Thyroid gland (tissue), 4 donors: ENCODE measurements at regions not wholly inside any gene's neighbourhood (a gene's known extent, or its start where the extent isn't known, plus 50 kb on each side); places are given as distances from the start of the nearest gene placed in this dataset.

Experiments used
- DNase-seq, 2 donors: peaks; one replicate each; pipeline ENCODE4 v3.0.0-alpha.2; 2019
- H3K27ac ChIP-seq, 3 donors: fragments of 200-600 bp; sonication (generic); 1 replicate in 2 of 3; 2 replicates in 1 of 3; pipeline ENCODE4 v1.5.1; 2016 to 2019; ENCODE audit warnings: mild to moderate bottlenecking in 1 of 3, moderate library complexity in 1 of 3
- H3K27me3 ChIP-seq: fragments of 200-600 bp; sonication (generic); one replicate; pipeline ENCODE4 v1.5.1; 2019
- H3K36me3 ChIP-seq, 2 donors: fragments of 200-600 bp; sonication (generic); one replicate each; pipeline ENCODE4 v1.5.1; 2016 to 2019
- H3K4me1 ChIP-seq, 2 donors: fragments of 200-600 bp; sonication (generic); one replicate each; pipeline ENCODE4 v1.5.1; 2017 to 2019
- H3K4me3 ChIP-seq, 3 donors: fragments of 200-600 bp; sonication (generic); replicated peaks in 1 of 3; 1 replicate in 2 of 3; 2 replicates in 1 of 3; pipeline ENCODE4 v1.5.1; 2016; ENCODE audit warnings: mild to moderate bottlenecking in 1 of 3
- H3K9me3 ChIP-seq: fragments of 200-600 bp; sonication (generic); one replicate; pipeline ENCODE4 v1.5.1; 2017
- CTCF ChIP-seq, 6 experiments: fragments of 200-600 bp in 3 of 6; fragments of 450-650 bp in 3 of 6; sonication (generic) in 3 of 6; IDR thresholded peaks; one replicate each; pipeline ENCODE4 v1.5.1; 2016 to 2019; ENCODE audit warnings: antibody characterized with exemption in 6 of 6, mild to moderate bottlenecking in 2 of 6, inconsistent platforms in 1 of 6, moderate library complexity in 1 of 6
- POLR2A ChIP-seq, 2 donors: fragments of 450-650 bp; IDR thresholded peaks; one replicate each; pipeline ENCODE4 v1.6.1; 2017; ENCODE audit warnings: antibody characterized with exemption in 2 of 2, mild to moderate bottlenecking in 2 of 2, moderate library complexity in 1 of 2
- WGBS, 2 donors: methylation state at CpG; one replicate each; pipeline ENCODE4 v1.1.5; 2017; 5-methylcytosine and 5-hydroxymethylcytosine counted together
- intact Hi-C: fragments of 100-400 bp; cut with DNase I; formaldehyde crosslinking; loops from one replicate; pipeline ENCODE4 v1.15.1; 2023

- Histone ChIP-seq H3K4me1 (no peaks in the 10 kb centered on the region), H3K36me3 (no peaks in the 10 kb centered on the region), H3K9me3 (no peaks in the 10 kb centered on the region), H3K27me3 (no peaks in the 10 kb centered on the region), H3K4me3 (no peak overlapping the region), H3K27ac (no peak overlapping the region)
- no peak for DNase-seq
- 86 to 87% methylated on average over 5 of the region's 5 CpGs for WGBS, 2 donors
- no peak for TF ChIP-seq CTCF (IDR thresholded peaks at IDR 0.05)
- no peak for TF ChIP-seq POLR2A (IDR thresholded peaks at IDR 0.05)
- intact Hi-C loops, result no loop called here
These were observed 74.8 kb downstream of the RIN2 start for GRCh38 chr20:19832875-19833274.

GRCh38 chr20:19833395-19833794, 75.3 kb downstream of the RIN2 start:
- Histone ChIP-seq H3K27me3 (no peaks in the 10 kb centered on the region), H3K9me3 (no peaks in the 10 kb centered on the region), H3K27ac (no peak overlapping the region), H3K4me1 (no peaks in the 10 kb centered on the region), H3K4me3 (no peak overlapping the region), H3K36me3 (no peaks in the 10 kb centered on the region)
- DNase-seq, result no peak
- TF ChIP-seq CTCF (IDR thresholded peaks at IDR 0.05), result no peak
- TF ChIP-seq POLR2A (IDR thresholded peaks at IDR 0.05), result no peak
- 81 to 85% methylated on average over 6 of the region's 6 CpGs for WGBS, 2 donors
- intact Hi-C loops, result no loop called here

- Histone ChIP-seq H3K4me3 (no peak overlapping the region), H3K27me3 (no peaks in the 10 kb centered on the region), H3K36me3 (no peaks in the 10 kb centered on the region), H3K27ac (no peak overlapping the region), H3K4me1 (no peaks in the 10 kb centered on the region), H3K9me3 (no peaks in the 10 kb centered on the region)
- TF ChIP-seq POLR2A (IDR thresholded peaks at IDR 0.05), result no peak
- no peak for TF ChIP-seq CTCF (IDR thresholded peaks at IDR 0.05)
- no peak for DNase-seq
- intact Hi-C loops, result no loop called here
- WGBS, 2 donors, result 84 to 89% methylated on average over 4 of the region's 4 CpGs
These were observed 76.2 kb downstream of the RIN2 start for GRCh38 chr20:19834287-19834686.

- 96 to 97% methylated on average over 1 of the region's 1 CpG for WGBS, 2 donors
- Histone ChIP-seq H3K9me3 (no peaks in the 10 kb centered on the region), H3K36me3 (no peaks in the 10 kb centered on the region), H3K4me1 (no peaks in the 10 kb centered on the region), H3K4me3 (no peak overlapping the region), H3K27ac (no peak overlapping the region), H3K27me3 (no peaks in the 10 kb centered on the region)
- intact Hi-C loops, result no loop called here
- DNase-seq, result no peak
- TF ChIP-seq POLR2A (IDR thresholded peaks at IDR 0.05), result no peak
- no peak for TF ChIP-seq CTCF (IDR thresholded peaks at IDR 0.05)
These were observed 76.7 kb downstream of the RIN2 start for GRCh38 chr20:19834783-19835182.

GRCh38 chr20:19835533-19836222, 77.6 kb downstream of the RIN2 start:
- no peaks in the 10 kb centered on the region for H3K9me3 ChIP-seq
- no peaks in the 10 kb centered on the region for H3K36me3 ChIP-seq
- intact Hi-C loops, result no loop called here
- no peaks in the 10 kb centered on the region for H3K27me3 ChIP-seq
- 82 to 85% methylated on average over 9 of the region's 9 CpGs for WGBS, 2 donors
- no peak overlapping the region for H3K27ac ChIP-seq
- TF ChIP-seq POLR2A (IDR thresholded peaks at IDR 0.05) (no peak), CTCF (IDR thresholded peaks at IDR 0.05) (no peak)
- H3K4me3 ChIP-seq, result no peak overlapping the region
- H3K4me1 ChIP-seq, result no peaks in the 10 kb centered on the region
- no peak for DNase-seq
